ENCODE measurements at regions not wholly inside any gene's neighbourhood (a gene's known extent, or its start where the extent isn't known, plus 50 kb on each side); places are given as distances from the start of the nearest gene placed in this dataset.

DNA sequence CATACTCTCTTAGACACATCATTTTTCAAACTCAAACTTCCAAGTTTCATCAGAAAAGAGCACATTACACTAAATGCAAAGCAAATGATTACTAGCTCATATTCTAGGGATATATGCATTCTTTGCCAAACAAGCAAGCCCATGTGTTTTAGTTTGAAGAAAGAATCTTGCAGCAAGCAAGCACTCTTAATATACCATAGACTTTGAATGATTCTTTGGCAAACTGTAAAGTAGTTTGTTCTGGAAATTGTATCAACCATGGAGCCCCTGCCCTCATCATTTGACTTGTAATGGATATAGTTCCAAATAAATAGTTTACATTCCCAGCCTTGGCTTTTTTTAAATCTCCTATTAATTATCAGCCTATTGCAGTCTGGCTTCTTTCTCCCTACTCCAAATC, 325.2 kb downstream of the NR2F1-AS1 start:
- TF ChIP-seq, protein P1, sequence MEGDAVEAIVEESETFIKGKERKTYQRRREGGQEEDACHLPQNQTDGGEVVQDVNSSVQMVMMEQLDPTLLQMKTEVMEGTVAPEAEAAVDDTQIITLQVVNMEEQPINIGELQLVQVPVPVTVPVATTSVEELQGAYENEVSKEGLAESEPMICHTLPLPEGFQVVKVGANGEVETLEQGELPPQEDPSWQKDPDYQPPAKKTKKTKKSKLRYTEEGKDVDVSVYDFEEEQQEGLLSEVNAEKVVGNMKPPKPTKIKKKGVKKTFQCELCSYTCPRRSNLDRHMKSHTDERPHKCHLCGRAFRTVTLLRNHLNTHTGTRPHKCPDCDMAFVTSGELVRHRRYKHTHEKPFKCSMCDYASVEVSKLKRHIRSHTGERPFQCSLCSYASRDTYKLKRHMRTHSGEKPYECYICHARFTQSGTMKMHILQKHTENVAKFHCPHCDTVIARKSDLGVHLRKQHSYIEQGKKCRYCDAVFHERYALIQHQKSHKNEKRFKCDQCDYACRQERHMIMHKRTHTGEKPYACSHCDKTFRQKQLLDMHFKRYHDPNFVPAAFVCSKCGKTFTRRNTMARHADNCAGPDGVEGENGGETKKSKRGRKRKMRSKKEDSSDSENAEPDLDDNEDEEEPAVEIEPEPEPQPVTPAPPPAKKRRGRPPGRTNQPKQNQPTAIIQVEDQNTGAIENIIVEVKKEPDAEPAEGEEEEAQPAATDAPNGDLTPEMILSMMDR (IDR thresholded peaks at IDR 0.05; ENCODE audit: low read depth, low read length, poor library complexity, severe bottlenecking), result no peak
- TF ChIP-seq EZH2phosphoT487 (IDR thresholded peaks at IDR 0.05; ENCODE audit: borderline replicate concordance, low read length), result no peak

All from DOHH2 (cell line).